Left ventricle myocardium superior (tissue), 1 donor: ENCODE measurements at regions not wholly inside any gene's neighbourhood (a gene's known extent, or its start where the extent isn't known, plus 50 kb on each side); places are given as distances from the start of the nearest gene placed in this dataset.

Experiments
- ATAC-seq: fragments of 200-7000 bp; cut with Tn5 transposase; one replicate; pipeline ENCODE4 v1.9.1; 2020; ENCODE audit warnings: mild to moderate bottlenecking, moderate library complexity
- DNase-seq: peaks from one replicate; pipeline ENCODE4 v3.0.0-alpha.2; 2020
- intact Hi-C: fragments of 100-400 bp; cut with micrococcal nuclease; formaldehyde crosslinking; loops from one replicate; pipeline ENCODE4 v1.11.0; 2022
- donor health status: DM: no; HTN: yes; CAD: no; lungs with severe emphysema.

- no peak for DNase-seq
- intact Hi-C loops: no loop called here
- peak; percentile 54 for ATAC-seq
Observed at GRCh38 chrX:39972340-39972739, 125.4 kb downstream of the BCOR start.

- no peak for DNase-seq
- ATAC-seq: no peak
- intact Hi-C loops: no loop called here
Observed at GRCh38 chrX:39973810-39974209, 123.9 kb downstream of the BCOR start.

DNA sequence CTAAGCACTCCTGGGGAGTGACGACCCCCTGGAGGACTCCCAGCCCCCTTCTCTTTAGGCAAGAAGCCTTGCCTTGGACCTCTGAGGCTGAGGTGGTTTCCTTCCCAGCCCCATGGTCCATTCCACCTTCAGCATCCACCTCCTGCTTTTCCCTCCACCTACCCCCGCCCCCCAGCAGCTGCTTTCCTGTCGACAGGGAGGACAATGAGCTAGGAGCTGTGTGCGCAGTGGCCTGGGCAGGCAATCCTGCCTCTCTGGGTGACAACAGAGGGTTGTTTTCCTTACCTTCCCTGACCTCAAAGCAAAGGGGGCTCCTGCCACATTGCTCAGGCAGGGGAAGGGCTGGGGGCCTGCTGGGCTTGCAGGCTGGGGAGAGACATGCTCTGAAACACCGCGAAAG lies 123.5 kb downstream of the BCOR start:
- intact Hi-C loops: no loop called here
- no peak for ATAC-seq
- no peak for DNase-seq

- ATAC-seq: no peak
Observed at GRCh38 chrX:39975101-39975925, 122.4 kb downstream of the BCOR start.

DNA sequence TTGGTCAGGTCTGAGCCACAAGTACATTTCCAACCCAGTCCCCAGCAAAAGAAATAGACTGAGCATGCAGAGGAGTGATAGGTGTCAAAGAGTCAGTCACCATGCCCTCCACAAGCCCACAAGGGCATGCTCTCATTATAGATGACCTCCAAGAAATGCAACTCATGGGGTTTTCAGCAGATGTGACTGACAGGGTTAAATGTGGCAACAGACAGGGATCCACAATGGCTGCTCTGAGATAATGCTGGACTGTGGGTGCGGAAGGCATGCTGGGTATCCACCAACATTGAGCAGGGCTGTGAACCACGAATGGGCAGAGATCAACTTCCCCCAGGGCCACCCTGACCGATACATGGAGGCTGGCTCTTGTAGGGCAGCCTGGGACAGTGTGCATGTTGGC lies 115.8 kb downstream of the BCOR start:
- intact Hi-C loops: no loop called here
- DNase-seq (no peak), ATAC-seq (no peak)

More at GRCh38 chrX:39975101-39975925, 122.4 kb downstream of the BCOR start:
- DNase-seq: no peak
- intact Hi-C loops: no loop called here

DNA sequence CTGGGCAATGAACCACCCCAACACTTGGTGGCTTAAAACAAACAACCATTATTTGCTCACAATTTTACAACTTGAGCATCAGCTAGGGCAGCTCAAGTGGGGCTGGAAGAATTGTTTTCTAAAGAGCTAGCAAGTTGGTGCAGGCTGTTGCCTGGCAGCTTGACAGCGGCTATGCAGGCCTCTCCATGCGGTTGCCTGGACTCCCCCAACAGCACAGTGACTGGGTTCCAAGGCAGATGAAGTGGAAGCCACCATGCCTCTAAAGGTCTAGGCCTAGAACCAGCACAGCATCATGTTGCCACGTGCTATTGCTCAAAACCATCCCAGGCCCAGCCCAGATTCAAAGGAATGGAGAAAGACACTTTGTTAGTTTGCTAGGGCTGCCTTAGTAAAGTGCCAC lies 114.8 kb downstream of the BCOR start:
- intact Hi-C loops: no loop called here
- no peak for ATAC-seq
- DNase-seq: no peak

- no peak for DNase-seq
- ATAC-seq: peak; percentile 47
- intact Hi-C loops: no loop called here
Observed at GRCh38 chrX:39983715-39984114, 114.0 kb downstream of the BCOR start.

DNA sequence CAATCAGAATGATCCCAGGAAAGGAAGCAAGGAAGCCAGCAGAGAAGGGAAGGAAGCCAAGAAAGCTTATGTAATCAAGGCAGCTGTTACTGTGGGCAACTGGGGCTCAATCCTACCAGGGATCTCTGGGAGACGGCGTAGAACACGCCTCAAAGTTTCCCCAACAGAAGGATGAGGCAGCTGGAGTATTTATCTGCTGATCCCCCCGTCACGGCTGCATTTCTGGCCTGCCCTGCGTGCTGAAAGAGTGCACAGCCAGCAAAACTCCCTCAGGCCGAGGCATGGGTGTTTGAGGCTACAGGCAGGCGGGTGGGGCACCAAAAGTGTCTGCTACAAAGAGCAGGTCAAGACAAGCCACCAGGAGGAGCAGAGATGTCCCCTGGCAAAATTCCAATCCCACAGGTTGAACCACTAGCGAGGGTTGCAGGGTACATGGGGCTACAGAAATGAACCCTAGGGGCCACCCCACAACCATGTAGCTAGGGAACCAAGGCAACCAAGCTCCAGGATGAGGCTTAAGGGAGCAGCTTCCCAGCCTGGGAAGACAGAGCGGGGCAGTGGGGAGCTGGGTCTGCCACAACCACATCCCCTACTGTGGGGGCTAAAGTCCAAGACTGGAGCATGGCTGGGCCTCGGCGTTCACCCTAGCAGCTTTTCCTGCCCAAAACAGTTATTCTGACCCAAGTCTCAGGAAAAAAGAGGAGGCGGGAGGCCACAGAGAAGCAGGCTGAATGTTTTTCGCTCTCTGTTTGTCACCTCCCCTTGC lies 113.4 kb downstream of the BCOR start:
- ATAC-seq (peak; percentile 87), DNase-seq (no peak)
- intact Hi-C loops: no loop called here

GRCh38 chrX:39985071-39985470 lies 112.7 kb downstream of the BCOR start:
- intact Hi-C loops: no loop called here
- ATAC-seq: no peak
- no peak for DNase-seq

- intact Hi-C loops: no loop called here
- peak; percentile 36 for ATAC-seq
- DNase-seq: no peak
Observed at GRCh38 chrX:39985551-39985950, 112.2 kb downstream of the BCOR start.

- ATAC-seq (peak; percentile 13), DNase-seq (no peak)
- intact Hi-C loops: no loop called here
Observed at GRCh38 chrX:39988496-39988895, 109.3 kb downstream of the BCOR start.

DNA sequence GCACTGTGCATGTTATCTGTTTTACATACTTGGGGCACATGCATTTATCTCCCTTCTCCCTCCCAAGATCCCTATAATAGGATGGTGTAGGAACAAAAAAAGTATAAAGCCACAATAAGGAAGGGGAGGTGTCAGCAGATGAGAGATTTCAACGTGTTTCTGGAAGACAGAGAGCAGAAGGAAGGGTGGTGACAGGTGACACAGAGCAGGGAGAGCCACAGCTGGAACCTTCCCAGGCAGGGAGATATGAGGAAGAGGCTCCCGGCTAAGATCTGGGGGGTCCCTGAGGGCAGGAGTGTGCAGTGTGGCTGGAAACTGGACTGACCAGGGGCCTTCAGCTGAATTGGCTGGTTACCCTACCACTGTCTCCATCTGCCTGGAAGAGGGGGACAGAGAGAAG lies 107.4 kb downstream of the BCOR start:
- intact Hi-C loops: no loop called here
- peak; percentile 63 for ATAC-seq

GRCh38 chrX:39992300-39992699 lies 105.5 kb downstream of the BCOR start:
- no peak for DNase-seq
- intact Hi-C loops: no loop called here
- ATAC-seq: no peak

More for the DNA sequence above, 107.4 kb downstream of the BCOR start:
- DNase-seq: no peak

DNA sequence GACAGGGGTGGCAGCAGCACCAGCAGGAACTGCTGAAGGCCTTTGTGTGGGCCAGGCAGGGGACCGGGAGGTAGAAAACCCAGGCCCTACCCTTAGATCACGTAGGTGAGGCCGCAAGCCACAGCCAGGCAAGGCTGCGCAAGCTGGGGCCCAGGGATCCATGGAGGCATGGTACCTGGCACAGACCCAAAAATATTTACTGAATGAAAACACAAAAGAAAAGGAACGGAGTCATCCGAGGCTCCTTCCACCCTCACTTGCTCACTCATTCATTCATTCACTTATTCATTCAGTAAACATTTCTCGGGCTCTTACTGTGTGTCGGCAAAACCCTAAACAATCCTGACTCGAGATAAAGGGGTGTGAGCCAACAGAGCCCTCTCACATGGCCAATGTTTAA lies 102.3 kb downstream of the BCOR start:
- DNase-seq: no peak
- intact Hi-C loops: no loop called here
- no peak for ATAC-seq

- peak; percentile 50 for ATAC-seq
- intact Hi-C loops: no loop called here
- no peak for DNase-seq
Observed at GRCh38 chrX:39996536-39996935, 101.2 kb downstream of the BCOR start.

DNA sequence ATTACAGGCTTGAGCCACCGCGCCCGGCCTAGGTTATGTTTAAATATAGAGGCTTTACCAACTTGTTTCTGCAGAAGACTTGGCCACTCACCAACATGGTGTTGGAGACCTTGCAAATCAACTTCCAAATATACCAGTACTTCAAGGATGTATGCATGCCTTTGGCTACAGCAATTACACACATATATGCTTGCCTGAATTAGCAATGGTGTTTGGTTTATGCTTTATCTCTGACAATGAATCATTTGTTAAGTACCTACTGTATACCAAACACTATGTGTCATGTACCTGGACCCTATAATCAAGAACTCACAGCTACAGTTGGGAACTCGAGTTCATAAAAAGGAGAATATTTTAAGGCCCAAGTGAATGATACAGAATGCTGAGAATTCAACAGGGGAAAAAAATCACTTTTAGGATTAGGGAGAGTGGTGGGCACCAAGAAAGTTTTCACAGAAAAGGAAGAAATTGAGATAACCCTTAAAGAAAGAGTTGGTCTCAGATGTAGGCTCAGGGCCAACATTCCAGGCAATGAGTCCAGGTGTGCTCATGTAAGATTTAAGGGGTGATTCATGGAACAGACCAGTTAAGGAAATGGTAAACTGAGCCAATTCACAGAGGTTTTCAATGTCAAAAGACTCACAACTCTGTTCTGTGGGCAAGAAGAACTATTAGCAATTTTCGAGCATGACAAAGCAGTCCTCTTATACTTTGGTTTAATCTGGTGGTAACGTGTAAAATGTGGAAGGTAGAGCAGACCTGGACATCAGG lies 98.9 kb downstream of the BCOR start:
- ATAC-seq: no peak
- intact Hi-C loops: no loop called here
- no peak for DNase-seq
